Gastroesophageal sphincter (tissue), 3 donors: ENCODE measurements at regions not wholly inside any gene's neighbourhood (a gene's known extent, or its start where the extent isn't known, plus 50 kb on each side); places are given as distances from the start of the nearest gene placed in this dataset.

Experiments
- POLR2A ChIP-seq, 2 donors: fragments of 450-650 bp; IDR thresholded peaks; one replicate each; pipeline ENCODE4 v1.6.1; 2017; ENCODE audit warnings: antibody characterized with exemption in 2 of 2, mild to moderate bottlenecking in 2 of 2, moderate library complexity in 1 of 2
- POLR2AphosphoS5 ChIP-seq: sonication (generic); formaldehyde crosslinking; IDR thresholded peaks from one replicate; pipeline ENCODE4 v1.6.1; 2017; ENCODE audit warnings: antibody characterized with exemption
- TF ChIP-seq, protein P1 (sequence below), 4 experiments: fragments of 200-600 bp in 2 of 4; fragments of 450-650 bp in 2 of 4; sonication (generic) in 1 of 4; IDR thresholded peaks; one replicate each; pipeline ENCODE4 v1.5.1; 2017 to 2019; ENCODE audit warnings: antibody characterized with exemption in 4 of 4, mild to moderate bottlenecking in 2 of 4, moderate library complexity in 2 of 4

DNA sequence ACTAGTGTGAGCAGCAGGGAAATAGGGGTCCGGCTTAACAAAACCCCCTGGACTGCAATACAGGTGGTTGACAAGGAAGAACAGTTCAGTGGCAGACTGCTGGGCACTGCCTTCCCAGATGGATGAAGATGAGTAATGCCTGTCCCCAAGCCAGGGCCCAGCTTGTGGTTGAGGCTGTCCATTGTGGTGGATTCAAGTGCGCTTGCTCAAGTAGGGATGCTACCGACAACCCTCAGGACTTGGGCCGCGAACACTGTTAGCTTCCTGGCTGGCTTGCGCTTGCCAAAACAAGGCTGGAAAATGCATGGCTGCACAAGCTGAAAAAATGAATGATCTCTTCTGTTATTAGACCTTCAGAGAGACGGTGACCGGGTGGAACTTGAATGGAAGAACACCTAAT is 116.1 kb upstream of the ACBD5 start:
- TF ChIP-seq POLR2A (IDR thresholded peaks at IDR 0.05) = no peak
- TF ChIP-seq, protein P1, sequence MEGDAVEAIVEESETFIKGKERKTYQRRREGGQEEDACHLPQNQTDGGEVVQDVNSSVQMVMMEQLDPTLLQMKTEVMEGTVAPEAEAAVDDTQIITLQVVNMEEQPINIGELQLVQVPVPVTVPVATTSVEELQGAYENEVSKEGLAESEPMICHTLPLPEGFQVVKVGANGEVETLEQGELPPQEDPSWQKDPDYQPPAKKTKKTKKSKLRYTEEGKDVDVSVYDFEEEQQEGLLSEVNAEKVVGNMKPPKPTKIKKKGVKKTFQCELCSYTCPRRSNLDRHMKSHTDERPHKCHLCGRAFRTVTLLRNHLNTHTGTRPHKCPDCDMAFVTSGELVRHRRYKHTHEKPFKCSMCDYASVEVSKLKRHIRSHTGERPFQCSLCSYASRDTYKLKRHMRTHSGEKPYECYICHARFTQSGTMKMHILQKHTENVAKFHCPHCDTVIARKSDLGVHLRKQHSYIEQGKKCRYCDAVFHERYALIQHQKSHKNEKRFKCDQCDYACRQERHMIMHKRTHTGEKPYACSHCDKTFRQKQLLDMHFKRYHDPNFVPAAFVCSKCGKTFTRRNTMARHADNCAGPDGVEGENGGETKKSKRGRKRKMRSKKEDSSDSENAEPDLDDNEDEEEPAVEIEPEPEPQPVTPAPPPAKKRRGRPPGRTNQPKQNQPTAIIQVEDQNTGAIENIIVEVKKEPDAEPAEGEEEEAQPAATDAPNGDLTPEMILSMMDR (IDR thresholded peaks at IDR 0.05) = no peak
- TF ChIP-seq POLR2AphosphoS5 = no peak
